ENCODE measurements at regions not wholly inside any gene's neighbourhood (a gene's known extent, or its start where the extent isn't known, plus 50 kb on each side); places are given as distances from the start of the nearest gene placed in this dataset.
A peak's percentile ranks its signal among the peaks of the same experiment; 100 is the strongest.

GRCh38 chr4:120977435-120977997 lies 55.0 kb upstream of the PRDM5 start:
- TF ChIP-seq CTCF (IDR thresholded peaks at IDR 0.05; ENCODE audit: unreplicated experiment): no peak
- BruUV-seq (replicated peaks): no TSS peak
- no peak overlapping the region for H3K4me3 Mint-ChIP-seq (ENCODE audit: low read depth, unreplicated experiment)
- H3K27ac Mint-ChIP-seq (ENCODE audit: unreplicated experiment): no peak overlapping the region
- peaks cover 3% of the 10 kb centered on the region for H3K9me3 Mint-ChIP-seq (ENCODE audit: low read depth, unreplicated experiment)
- peak; percentile 10 for DNase-seq
- peaks cover 9% of the 10 kb centered on the region for H3K4me1 Mint-ChIP-seq (ENCODE audit: low read depth, unreplicated experiment)
- CTCF ChIA-PET: no interaction called here
- H3K36me3 Mint-ChIP-seq (ENCODE audit: insufficient read depth, unreplicated experiment): no peaks in the 10 kb centered on the region
- intact Hi-C loops (cut with micrococcal nuclease; ENCODE audit: unreplicated experiment): no loop called here
- H3K27me3 Mint-ChIP-seq (ENCODE audit: unreplicated experiment): no peaks in the 10 kb centered on the region

GRCh38 chr4:120973207-120973606 lies 50.7 kb upstream of the PRDM5 start:
- Mint-ChIP-seq H3K4me3 (ENCODE audit: low read depth, unreplicated experiment) (no peak overlapping the region), H3K4me1 (ENCODE audit: low read depth, unreplicated experiment) (peaks cover 9% of the 10 kb centered on the region), H3K27me3 (ENCODE audit: unreplicated experiment) (no peaks in the 10 kb centered on the region), H3K36me3 (ENCODE audit: insufficient read depth, unreplicated experiment) (no peaks in the 10 kb centered on the region), H3K9me3 (ENCODE audit: low read depth, unreplicated experiment) (peaks cover 3% of the 10 kb centered on the region), H3K27ac (ENCODE audit: unreplicated experiment) (no peak overlapping the region)
- no TSS peak for BruUV-seq (replicated peaks)
- no peak for TF ChIP-seq CTCF (IDR thresholded peaks at IDR 0.05; ENCODE audit: unreplicated experiment)
- CTCF ChIA-PET: interaction anchor here (0.5 kb wide), 1 partner anchor 17 kb away, joined by 3 read pairs; no protein-coding TSS in a partner anchor
- no peak for DNase-seq
- intact Hi-C loops (cut with micrococcal nuclease; ENCODE audit: unreplicated experiment): no loop called here
